T-helper 2 cell treated with Interferon-gamma antibody and Interleukin-4, amounts not matched to agents 100 ng/mL and 5 ng/mL, for 36 hours (primary cell): ENCODE measurements at regions not wholly inside any gene's neighbourhood (a gene's known extent, or its start where the extent isn't known, plus 50 kb on each side); places are given as distances from the start of the nearest gene placed in this dataset.

Experiments
- intact Hi-C: fragments of 100-400 bp; cut with micrococcal nuclease; formaldehyde crosslinking; loops from one replicate; pipeline ENCODE4 v1.15.1; 2023

DNA sequence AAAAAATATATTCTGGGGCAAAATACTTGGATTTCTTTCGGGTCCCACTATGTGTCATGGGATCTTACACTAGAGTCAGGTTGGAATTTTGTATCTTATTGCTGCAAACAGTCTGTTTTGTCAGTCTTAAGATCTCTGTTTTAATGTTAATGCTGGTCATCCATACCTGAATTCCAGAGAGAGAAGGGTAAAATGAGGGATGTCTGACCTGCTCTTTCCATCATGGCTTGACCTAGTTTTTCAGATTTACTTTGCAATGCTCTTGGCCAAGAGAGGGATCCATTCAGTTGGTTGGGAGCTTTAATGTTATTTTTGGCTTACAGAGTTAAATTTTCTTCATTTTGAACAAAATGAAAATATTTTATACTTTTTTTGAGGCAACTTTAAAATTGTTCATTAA, 117.2 kb downstream of the CASP12 start:
- intact Hi-C loops = no loop called here

DNA sequence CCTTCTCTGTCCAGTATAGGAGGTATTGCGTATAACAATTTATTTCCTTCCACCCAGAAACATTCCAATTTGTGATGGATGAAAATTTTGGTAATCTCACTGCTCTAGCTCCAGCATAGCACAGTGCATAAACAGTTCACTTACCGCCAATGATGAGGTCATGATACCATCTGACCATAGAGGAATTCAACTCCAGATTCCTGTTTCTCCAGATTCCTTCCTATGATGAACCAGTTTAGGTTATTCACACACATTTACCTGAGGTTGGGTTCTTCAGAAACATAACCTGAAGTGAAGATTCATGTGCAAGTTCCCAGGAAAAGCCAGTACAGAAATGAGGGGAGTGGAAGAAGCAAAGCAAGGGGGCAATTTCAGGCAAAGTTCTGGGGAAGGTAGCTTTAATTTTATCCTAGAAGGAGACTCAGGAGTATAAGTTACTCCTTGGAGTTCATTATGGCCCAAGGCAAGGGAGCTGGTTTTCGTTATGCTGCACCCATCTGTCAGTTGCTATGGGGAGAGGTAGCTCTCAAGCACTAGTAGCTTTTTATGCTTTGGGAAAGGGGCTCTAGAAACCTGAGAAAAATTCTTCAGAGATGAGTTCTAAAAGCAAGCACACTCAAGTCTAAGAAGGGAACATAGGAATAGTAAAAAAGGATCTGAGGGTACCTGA, 121.6 kb downstream of the CASP12 start:
- intact Hi-C loops = no loop called here

DNA sequence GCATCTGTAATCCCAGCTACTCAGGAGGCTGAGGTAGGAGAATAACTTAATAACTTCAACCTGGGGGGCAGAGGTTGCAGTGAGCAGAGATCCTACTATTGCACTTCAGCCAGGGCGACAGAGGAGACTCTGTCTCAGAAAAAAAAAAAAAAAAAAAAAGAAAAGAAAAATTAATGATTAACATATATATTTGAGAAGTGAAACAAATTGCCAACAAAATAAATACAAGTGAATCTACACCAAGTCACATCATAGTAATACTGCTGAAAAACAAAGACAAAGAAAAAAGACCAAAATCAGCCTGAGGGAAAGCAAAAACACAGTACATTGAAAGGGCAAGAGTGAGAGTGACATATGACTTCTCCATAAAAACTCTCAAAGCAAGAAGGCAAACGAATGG, 123.7 kb downstream of the CASP12 start:
- intact Hi-C loops = loop anchor here (5.0 kb wide), 1 partner anchor 37 kb away; no protein-coding TSS in a partner anchor

DNA sequence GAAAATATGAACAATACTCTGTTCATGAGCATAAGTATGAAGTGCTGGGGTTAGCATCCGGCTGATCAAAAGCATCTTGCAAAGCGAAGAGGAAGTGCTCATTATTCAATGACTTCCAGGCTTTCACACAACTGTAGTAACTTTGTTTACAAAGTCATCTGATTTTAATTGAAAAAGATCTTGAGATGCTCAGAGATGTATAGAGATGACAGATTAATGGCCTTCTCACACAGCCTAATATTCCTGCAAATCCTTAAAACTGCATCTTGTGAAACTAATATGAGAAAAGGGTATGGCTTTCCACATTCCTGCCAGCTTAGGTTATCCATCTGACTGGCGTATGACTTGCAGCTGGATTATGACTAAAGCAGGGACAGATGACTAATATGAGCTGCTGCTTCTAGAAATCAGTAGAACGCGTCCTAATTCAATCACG, 125.4 kb downstream of the CASP12 start:
- intact Hi-C loops = loop anchor here (2.0 to 5.0 kb wide), 2 partner anchors 18 to 36 kb away; no protein-coding TSS in a partner anchor

DNA sequence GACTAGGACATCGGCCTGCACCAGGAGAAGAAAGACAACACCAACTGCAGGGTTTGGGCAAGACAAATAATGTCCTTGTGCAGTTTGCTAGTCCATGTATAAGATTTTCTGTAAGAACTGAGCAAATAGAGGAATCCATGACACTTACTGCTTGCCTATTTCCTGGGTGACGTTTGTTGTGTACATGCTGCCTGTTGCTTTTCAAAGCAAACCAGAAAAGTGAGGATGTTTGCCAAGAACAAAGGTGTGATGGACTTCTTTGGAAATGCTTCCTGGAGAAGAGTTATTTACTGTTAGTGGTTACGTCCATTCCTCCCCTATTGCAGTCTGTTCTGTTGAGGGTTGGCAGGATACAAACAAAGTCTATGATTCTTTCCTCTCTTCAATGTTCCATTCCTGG, 126.5 kb downstream of the CASP12 start:
- intact Hi-C loops = loop anchor here (2.0 to 5.0 kb wide), 2 partner anchors 19 to 34 kb away; no protein-coding TSS in a partner anchor

DNA sequence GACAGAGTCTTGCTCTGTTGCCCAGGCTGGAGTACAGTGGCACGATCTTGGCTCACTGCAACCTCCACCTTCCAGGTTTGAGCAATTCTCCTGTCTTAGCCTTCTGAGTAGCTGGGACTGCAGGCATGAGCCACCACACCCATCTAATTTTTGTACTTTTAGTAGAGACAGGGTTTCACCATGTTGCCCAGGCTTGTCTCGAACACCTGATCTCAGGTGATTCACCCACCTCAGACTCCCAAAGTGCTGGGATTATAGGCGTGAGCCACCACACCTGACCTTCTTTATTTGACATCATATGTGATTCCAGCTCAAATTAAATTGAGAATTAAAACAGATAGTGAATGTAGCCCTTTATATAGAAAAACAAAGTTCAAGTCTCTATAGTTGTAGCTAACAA, 127.2 kb downstream of the CASP12 start:
- intact Hi-C loops = loop anchor here (5.0 kb wide), 1 partner anchor 34 kb away; no protein-coding TSS in a partner anchor

DNA sequence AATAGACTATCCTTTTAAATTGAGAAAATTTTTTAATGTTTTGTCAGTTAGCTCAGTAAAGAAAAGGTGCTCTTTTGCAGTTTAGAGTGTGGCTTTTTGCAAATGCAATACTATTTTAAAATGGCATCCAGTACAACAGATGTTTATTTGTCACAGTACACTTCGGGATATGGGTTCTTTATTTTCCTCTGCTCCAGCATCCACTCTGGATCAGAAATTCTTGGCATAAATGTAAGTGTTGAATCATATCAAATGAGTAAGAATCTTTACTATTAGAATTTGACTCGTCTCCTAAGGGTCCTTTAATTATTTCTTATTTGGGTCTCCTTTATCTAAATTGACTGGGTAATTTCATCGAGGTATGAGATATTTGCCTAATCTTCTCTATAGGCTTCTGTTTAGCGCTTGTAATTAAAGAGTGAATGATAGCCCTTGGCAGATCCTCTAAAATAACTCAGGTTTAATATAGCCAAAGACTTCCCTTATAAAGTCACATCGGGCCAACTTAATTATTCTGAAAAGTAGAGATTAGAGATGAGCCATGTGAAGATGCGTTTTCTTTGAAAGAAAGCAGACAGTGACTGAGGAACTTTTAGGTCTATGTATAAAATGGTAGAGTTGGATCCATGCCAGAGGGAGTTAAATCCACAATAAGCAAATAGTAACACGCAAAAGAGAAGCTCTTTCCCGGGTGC, 132.7 kb downstream of the CASP12 start:
- intact Hi-C loops = loop anchor here (5.0 kb wide), 1 partner anchor 43 kb away; no protein-coding TSS in a partner anchor

DNA sequence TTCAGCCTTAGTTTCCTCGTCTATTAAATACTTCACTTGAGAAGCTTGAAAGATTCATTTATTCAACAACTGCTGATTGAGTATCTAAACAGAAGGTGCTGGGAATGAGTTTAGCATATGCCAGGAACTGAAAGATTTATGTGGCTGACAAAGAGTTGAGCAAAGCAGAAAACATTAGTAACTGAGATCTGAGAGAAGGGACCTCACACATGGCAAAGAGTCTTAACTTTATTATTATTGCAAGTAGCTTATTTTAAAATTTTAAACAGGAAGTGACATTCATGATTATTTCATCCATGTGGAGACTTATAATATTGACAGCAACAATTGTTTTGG, 133.6 kb downstream of the CASP12 start:
- intact Hi-C loops = loop anchor here (5.0 kb wide), 1 partner anchor 42 kb away; no protein-coding TSS in a partner anchor

DNA sequence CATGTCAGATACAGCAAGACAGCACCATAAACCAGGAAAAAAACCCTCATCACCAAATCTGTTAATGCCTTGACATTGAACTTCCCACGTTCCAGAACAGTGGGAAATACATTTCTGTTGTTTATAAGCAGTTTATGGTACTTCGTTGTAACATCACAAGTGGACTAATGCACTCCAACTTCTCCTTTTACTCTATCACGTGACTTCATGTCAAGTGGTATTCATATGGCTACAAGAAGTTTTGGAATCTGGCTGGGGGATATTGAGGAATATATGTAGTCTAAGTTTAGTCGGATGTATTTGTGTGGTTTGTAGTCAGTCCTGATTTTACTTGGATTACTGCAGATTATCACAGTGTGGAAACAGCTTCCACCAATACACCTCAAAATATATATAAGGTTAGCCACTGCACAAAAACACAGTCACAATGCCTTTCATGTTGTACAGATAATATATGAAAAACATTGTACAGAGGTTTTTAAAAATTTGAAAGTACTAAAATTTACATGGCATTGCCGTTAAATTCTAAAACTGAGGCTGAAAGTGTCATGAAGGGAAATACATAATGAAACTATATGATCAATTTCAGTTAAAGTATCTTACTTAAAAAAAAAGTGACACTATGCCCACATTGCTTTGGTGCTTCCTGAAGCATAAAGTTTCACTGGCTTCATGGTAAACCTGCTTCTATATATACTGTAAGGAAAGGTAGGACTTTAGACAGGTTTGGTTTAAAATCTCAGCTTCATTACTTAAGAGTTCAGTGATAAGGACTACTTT, 134.1 kb downstream of the CASP12 start:
- intact Hi-C loops = no loop called here

DNA sequence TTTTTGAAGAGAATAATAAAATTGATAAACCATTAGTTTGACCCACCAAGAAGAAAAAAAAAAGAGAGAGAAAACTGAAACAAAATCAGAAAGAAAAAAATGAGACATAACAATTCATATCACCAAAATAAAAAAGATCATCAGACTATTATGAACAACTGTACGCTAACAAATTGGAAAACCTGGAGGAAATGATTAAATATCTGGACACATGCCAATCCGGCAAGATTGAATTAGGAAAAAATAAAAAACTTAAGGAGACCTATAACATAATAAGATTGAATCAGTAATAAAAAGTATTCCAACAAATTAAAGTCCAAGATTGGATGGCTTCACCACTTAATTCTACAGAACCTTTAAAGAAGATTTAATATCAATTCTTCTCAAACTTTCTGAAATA, 136.7 kb downstream of the CASP12 start:
- intact Hi-C loops = no loop called here

DNA sequence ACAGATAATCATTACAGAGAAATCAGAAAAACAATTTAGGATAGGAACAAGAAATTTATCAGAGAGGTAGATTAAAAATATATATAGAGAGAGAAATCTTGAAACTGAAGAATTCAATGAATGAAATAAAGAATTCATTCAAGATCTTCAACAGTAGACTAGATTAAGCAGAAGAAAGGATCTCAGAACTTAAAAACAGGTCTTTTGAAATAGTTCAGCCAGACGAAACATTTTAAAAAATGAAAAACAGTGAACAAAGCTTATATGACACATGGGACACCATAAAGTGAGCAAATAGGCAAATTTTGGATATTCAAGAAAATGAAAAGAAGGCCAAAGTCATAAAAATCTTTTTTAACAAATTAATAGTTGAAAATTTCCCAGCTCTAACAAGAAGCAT, 138.8 kb downstream of the CASP12 start:
- intact Hi-C loops = no loop called here

DNA sequence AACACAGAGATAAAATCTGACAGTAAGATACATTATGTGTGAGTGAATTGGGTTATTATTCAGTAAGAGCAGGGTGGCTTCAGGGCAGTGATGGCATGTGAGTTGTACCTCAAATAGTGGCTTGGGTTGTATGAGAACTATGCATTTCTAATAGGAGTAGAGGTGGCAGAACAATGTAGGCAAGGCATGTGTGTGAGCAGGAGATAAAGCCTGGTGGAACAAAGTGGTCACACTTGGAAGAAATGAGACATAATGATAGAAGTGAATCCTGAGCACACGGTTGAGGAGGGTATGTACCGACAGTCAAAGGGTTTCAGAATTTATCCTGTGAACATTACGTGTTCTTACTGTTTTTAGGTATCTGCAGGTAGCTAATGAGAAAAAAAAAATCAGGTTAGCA, 159.3 kb downstream of the CASP12 start:
- intact Hi-C loops = loop anchor here (5.0 kb wide), 1 partner anchor 33 kb away; no protein-coding TSS in a partner anchor

DNA sequence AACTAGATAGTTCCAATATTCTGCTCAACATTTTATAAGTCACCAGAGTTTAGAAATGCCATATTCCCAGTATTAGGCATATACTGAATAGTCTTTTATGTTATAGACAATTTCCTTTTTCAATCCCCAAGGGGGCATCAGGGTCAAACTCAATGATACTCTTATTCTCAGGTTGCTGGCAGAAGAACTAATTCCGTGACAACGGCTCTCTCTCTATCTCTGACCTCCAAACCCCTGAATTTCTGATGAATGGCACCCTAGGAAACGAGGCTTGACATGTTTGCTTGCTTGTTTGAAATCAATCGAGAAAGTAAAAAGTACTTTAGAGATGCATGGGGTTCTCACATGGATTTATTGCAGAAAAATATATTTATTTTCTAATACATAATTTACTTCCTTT, 160.1 kb downstream of the CASP12 start:
- intact Hi-C loops = loop anchor here (5.0 kb wide), 1 partner anchor 34 kb away; no protein-coding TSS in a partner anchor

DNA sequence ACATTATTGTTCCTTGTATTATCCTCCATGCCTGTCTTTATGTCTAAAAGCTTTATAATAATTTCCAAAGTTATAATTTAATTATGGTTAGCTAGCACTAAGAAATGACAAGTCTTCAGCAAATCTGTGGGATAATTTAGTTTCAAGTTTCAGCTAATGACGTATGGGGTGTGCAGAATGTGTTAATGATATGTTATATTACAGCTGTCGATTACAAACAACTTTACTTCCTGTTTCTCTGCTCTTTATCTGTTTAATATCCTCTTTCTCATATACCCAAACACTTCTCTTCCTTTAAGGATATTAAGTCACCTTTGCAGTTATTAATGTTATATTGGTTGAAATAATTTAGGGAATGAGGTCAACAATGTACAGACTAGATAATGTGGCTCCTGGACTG, 161.8 kb downstream of the CASP12 start:
- intact Hi-C loops = loop anchor here (5.0 kb wide), 1 partner anchor 36 kb away; no protein-coding TSS in a partner anchor

DNA sequence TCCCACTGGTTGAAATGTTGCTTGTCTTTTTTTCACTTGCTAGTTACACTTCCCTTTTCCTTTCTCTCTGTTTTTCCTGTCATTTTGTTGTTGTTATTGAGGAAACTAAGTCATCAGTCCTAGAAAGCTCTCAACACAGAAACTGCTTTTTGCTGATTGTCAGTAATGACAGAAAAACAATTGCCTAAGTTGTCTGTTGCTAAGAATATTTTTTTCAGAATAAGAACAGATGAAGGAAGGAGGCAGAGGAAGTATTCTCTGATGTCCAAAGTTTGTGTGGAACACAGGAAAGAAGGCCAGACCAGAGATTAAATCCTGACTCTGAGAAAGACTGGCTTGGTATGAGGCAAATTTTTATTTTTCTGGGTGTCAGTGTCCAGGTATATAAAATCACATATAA, 163.3 kb downstream of the CASP12 start:
- intact Hi-C loops = loop anchor here (5.0 kb wide), 2 partner anchors 37 to 598 kb away; no protein-coding TSS in a partner anchor

DNA sequence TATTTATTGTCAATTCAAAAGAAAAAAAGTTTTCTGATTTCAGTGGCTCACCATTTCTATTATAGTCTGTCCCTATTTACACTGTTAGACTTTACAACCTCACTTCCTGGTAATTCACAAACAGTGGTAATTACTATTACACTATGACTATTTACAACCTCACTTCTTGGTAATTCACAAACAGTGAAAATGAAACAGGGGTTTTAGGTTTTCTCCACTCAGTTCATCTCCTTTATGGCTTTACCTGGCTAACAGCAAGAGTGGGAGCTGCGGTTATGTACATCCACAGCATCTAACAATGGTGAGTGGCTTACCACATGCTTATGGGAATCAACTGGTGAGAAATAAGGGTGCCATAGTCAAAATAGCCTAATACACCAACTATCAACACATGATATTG, 166.4 kb downstream of the CASP12 start:
- intact Hi-C loops = loop anchor here (5.0 kb wide), 1 partner anchor 595 kb away; no protein-coding TSS in a partner anchor

DNA sequence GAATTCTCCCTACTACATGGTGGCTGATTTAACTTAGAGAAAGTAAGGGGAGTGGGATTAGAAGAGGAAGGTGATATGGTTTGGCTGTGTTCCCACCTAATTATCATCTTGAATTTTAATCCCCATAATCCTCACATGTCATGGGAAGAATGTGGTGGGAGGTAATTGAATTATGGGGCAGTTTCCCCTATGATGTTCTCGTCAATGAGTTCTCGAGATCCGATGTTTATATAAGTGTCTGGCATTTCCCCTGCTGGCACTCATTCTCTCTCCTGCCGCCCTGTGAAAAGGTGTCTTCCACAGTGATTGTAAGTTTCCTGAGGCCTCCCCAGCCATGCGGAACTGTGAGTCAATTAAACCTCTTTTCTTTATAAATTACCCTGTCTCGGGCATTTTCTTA, 169.3 kb downstream of the CASP12 start:
- intact Hi-C loops = no loop called here

DNA sequence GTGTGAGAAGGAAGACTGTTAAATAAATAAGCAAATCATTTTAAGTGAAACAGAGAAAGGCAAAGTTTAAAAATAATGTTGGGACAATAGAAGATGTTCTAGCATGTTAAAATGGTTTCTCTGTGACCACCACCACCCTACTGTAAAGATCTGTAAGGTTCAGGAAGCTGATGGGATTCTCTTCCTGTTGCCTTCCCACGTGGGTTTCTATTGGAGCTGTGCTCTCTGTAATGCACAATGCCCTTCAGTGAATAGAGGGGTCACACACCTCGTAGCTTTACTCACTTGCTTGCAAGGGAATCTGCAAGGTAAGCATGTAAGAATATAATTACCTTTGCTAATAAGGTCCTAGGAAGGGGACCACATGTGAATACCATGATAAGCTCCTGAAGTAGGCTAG, 170.5 kb downstream of the CASP12 start:
- intact Hi-C loops = no loop called here

DNA sequence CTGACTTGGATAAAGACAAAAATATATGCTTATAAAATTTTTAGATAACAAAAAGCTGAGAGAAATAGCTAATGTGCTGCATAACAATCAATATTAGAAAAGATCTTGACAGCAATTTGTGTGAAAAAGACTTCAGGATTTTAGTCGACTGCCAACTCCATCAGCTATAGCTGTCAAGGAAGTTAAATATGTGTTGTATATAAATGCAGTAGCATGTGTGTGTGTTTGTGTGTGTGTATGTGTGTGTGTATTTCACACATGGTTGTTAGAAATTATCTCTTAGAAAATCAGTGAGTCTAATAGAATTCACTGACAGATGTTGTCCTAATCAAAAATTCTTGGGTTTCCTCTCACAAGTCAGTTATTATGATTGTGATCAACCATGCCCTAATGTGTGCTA, 171.2 kb downstream of the CASP12 start:
- intact Hi-C loops = no loop called here

DNA sequence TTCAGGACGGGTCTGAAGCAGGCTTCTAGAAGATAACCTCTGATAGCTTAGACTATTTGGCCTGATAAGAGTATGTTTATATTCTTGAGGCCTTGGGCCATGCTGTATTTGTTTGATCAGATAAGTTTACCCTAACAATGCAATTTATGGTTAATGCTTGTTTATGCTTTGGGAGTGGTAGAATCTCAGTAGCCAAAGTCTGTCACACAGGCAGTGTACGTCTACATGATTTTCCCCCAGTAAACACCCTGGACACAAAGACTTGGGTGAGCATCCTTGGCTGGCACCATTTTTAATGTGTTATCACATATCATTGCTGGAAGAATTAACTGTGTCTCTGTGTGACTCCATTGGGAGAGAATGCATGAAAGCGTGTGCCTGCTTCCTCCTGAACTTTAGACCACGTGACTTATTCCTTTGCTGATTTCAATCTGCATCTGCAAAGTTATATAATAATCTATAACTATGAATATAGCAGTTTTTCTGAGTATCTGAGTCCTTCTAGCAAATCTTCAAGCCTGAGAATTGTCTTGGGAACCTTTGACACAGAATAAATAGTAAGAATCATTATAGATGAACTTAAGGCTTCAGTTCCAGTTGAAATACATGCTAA, 172.4 kb downstream of the CASP12 start:
- intact Hi-C loops = no loop called here

DNA sequence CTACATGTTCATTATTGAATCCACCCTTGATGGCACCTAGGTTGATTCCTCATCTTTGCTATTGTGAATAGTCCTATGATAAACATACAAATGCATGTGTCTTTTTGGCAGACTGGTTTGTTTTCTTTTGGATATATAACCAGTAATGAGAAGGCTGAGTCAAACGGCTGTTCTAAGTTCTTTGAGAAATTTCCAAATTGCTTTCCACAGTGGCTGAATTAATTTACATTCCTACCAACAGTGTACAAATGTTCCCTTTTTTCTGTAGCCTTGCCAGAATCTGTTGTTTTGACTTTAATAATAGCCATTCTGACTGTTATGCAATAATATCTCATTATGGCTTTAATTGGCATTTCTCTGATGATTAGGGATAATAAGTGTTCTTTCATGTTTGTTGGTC, 184.9 kb downstream of the CASP12 start:
- intact Hi-C loops = no loop called here
